CD1c-positive myeloid dendritic cell (primary cell): ENCODE measurements at regions not wholly inside any gene's neighbourhood (a gene's known extent, or its start where the extent isn't known, plus 50 kb on each side); places are given as distances from the start of the nearest gene placed in this dataset.
"Not testable (repeated sequence)": the region's sequence is repeated elsewhere in the genome, so short reads cannot be mapped to it uniquely, and the experiment has no call there.

Experiments
- DNase-seq: peaks from one replicate; pipeline ENCODE4 v3.0.0-alpha.2; 2016; ENCODE audit errors: extremely low spot score

- no peak for DNase-seq
Measured at GRCh38 chr6:126667728-126668127, 327.8 kb downstream of the CENPW start.

DNA sequence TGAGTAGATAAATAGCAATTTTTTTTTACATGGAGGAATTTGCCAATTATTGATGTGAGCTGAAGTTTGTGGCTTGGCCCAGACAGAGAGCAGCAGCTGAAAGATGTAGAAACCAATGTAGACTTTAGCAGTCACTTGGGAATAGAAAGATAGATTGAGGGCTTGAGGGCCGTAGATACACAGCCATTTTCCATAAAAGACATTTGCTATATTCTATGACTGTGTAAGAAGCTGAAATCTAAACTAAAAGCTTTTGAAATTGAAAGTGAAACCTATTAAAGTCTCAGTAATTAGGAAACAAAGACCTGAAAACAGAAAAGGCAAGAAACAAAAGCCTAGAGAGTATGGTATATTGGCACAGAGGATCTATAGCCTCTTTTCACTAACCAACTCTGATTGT lies 332.7 kb downstream of the CENPW start:
- no peak for DNase-seq

DNA sequence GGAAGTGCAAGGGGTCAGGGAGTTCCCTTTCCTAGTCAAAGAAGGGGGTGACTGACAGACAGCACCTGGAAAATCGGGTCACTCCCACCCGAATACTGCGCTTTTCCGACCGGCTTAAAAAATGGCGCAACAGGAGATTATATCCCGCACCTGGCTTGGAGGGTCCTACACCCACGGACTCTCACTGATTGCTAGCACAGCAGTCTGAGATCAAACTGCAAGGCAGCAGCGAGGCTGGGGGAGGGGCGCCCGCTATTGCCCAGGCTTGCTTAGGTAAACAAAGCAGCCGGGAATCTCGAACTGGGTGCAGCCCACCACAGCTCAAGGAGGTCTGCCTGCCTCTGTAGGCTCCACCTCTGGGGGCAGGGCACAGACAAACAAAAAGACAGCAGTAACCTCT lies 333.8 kb downstream of the CENPW start:
- DNase-seq: not testable (repeated sequence)

DNA sequence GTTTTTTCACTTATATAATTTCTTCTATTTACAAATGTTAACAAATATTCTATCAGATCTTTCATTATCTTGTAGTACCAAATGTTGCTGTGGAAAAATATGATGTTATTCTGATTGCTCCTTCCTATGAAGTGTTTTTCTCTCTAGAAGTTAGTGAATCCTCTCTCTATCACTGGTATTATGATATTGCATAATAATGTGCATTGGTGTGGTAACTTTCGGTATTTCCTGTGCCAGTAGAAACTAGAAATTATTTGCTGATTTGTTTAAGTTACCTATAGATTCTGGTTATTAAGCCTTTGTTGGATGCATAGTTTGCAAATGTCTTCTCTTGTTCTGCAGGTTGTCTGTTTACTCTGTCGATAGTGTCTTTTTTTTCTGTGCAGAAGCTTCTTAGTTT lies 342.5 kb downstream of the CENPW start:
- DNase-seq: no peak

DNA sequence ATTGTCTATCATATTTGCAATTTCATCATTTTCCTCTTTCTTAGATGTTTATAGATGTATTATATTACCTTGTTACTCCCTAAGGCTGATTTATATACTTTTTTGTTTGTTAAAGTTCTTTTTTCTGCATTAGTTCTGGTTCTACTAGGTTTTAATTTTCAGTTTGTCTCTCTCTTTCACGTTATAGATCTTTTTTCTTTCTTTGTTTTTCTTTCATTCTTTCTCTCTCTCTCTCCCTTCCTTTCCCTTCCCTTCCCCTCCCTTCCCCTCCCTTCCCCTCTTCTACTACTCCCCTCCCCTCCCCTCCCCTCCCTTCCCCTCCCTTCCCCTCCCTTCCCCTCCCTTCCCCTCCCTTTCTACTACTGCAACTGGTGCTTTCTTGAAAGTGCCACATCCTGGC lies 345.3 kb downstream of the CENPW start:
- DNase-seq: no peak

DNA sequence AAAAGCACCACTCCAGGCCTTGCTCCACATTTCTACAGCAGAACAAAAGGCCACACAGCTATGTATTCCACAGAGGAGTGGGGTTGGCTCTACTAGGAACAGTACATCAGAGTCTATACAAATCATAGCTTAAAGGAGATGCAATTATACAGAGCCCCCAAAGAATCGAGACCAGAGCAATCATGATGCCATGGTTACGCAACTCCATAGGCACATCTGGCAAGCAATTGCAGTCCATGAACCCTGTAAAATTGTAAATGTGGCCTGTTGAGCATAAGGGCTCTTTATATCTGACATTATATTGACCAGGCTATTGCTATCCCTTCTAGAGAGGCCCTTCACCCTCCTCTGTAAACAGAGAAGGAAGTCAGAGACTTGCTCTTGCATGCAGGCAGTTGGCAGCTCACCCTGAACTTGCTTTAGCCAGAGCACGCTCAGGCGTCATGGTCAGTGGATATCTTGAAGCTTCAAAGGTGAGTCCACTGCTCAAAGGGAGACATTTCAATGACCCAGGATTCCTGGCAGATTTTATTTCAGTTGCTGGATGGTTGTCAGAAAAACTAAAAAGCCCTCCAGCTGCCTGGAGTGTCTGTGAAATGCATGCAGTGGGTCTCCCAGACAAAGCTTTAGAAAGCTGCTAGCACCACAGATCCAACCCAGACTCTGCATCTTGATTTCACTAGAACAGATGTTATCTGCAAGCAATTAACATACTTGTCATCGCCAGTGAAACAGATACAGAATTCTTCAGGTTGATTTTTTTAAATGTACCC lies 357.2 kb downstream of the CENPW start:
- DNase-seq: no peak

DNA sequence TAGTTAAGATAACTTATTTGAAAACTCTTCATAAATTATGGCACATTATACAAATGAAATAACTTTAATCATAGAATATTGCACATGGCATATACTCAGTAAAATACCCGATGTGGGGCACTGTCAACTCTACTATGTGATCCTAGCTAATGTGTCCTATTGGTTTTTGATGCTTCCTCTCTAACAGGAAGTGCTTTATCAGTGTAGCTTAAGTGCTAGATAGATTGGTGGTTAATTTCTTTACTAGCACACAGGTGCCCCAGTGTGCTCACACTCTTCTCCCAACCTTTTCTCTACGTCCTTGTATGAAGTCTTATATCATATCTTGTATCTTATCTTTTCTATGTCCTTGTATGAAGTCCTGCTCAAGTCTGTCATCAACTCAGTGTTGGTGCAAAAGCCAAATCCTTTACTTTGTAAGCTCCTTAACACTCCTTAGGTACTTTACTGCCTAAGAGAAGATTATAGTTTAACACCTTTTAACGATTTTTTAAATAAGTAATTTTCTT lies 358.9 kb downstream of the CENPW start:
- no peak for DNase-seq

- DNase-seq: no peak
Measured at GRCh38 chr6:126701676-126702560, 362.0 kb downstream of the CENPW start.

GRCh38 chr6:126716032-126716431 lies 376.1 kb downstream of the CENPW start:
- DNase-seq: no peak

GRCh38 chr6:126716826-126717509 lies 377.1 kb downstream of the CENPW start:
- DNase-seq: no peak

- DNase-seq: no peak
Measured at GRCh38 chr6:126718600-126719327, 378.8 kb downstream of the CENPW start.

GRCh38 chr6:126720304-126720703 lies 380.4 kb downstream of the CENPW start:
- no peak for DNase-seq

DNA sequence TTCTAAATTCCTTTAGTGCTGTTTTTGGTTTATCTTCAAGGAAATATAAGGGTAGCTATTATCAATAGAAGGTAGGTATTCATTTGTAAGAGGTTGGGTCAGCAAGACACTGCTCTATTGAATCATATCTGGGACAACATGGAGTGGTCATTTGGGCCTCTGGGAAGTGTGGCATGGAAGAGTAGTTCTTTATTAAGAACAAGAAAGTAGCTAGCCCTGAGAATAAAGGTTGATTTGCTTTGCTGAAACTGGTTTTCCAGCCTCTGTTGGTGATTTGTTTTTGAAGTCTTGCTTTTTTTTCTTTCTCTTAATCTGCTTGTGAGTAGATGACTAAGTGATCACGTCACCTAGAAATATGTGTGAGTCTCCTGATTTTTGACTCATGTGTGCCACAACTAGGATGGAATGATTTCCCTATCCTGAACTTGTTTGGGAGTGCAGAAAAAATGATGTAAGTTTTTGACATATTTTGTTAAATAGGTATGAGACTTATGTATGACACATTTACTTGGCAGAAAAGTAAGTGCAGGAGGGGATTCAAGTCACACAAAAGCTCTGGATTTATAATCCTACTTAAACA lies 381.8 kb downstream of the CENPW start:
- DNase-seq: no peak

- no peak for DNase-seq
Measured at GRCh38 chr6:126722411-126722810, 382.5 kb downstream of the CENPW start.

GRCh38 chr6:126723541-126724170 lies 383.7 kb downstream of the CENPW start:
- no peak for DNase-seq

- DNase-seq: no peak
Measured at GRCh38 chr6:126724821-126725220, 384.9 kb downstream of the CENPW start.

- DNase-seq: not testable (repeated sequence)
Measured at GRCh38 chr6:126726454-126726853, 386.5 kb downstream of the CENPW start.

DNA sequence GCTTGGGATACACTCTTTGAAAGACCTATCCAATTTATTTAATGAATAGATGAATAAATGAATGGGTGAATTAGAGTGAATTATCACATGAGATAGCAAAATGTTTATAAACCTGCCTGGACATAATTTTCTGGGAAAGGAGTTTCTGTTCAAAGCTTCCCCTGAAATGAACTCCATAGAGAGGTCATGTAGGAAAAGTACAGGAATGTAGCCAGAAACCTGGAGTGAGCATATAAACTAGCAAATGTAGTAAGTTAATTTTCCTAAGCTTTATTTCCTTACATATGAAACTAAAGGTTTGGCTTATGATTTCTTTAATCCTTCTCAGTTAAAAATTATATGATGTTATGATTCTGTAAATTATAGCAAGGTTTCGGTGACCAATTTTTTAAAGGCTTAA lies 380.3 kb upstream of the RSPO3 start:
- DNase-seq: no peak

- DNase-seq: no peak
Measured at GRCh38 chr6:126738641-126739040, 379.8 kb upstream of the RSPO3 start.

GRCh38 chr6:126743076-126743475 lies 375.4 kb upstream of the RSPO3 start:
- DNase-seq: no peak
